Body of pancreas (tissue), 4 donors: ENCODE measurements at regions not wholly inside any gene's neighbourhood (a gene's known extent, or its start where the extent isn't known, plus 50 kb on each side); places are given as distances from the start of the nearest gene placed in this dataset.

Experiments
- POLR2A ChIP-seq, 3 donors: fragments of 450-650 bp; IDR thresholded peaks; one replicate each; pipeline ENCODE4 v1.6.1; 2016; ENCODE audit warnings: antibody characterized with exemption in 3 of 3, mild to moderate bottlenecking in 2 of 3
- TF ChIP-seq, protein P1 (sequence below), 7 experiments: fragments of 450-650 bp in 4 of 7; fragments of 200-600 bp in 3 of 7; sonication (generic) in 3 of 7; IDR thresholded peaks; one replicate each; pipeline ENCODE4 v1.5.1; 2016 to 2019; ENCODE audit warnings: antibody characterized with exemption in 7 of 7

DNA sequence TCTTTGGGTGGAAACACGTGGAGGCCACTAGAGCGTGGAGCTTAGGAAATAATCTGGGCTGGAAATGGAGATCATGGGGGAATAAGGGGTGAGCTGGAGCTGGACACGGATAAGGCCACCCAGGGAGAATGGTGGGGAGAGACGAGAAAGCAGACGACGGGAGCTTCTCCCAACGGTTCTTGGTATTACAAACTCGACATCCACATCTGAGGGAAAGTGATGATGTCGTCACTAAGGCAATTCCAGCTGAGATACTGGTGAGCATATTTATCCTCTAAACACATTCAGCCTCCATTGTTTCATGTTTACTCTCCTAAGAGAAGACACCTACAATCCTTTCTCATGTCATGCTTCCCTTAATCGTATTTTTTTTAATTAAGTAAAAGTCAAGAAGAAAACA, 50.2 kb upstream of the SNX9 start:
- TF ChIP-seq, protein P1, sequence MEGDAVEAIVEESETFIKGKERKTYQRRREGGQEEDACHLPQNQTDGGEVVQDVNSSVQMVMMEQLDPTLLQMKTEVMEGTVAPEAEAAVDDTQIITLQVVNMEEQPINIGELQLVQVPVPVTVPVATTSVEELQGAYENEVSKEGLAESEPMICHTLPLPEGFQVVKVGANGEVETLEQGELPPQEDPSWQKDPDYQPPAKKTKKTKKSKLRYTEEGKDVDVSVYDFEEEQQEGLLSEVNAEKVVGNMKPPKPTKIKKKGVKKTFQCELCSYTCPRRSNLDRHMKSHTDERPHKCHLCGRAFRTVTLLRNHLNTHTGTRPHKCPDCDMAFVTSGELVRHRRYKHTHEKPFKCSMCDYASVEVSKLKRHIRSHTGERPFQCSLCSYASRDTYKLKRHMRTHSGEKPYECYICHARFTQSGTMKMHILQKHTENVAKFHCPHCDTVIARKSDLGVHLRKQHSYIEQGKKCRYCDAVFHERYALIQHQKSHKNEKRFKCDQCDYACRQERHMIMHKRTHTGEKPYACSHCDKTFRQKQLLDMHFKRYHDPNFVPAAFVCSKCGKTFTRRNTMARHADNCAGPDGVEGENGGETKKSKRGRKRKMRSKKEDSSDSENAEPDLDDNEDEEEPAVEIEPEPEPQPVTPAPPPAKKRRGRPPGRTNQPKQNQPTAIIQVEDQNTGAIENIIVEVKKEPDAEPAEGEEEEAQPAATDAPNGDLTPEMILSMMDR (IDR thresholded peaks at IDR 0.05) = no peak
- no peak for TF ChIP-seq POLR2A (IDR thresholded peaks at IDR 0.05)
